GM19043 (cell line): ENCODE measurements at regions not wholly inside any gene's neighbourhood (a gene's known extent, or its start where the extent isn't known, plus 50 kb on each side); places are given as distances from the start of the nearest gene placed in this dataset.
"Not testable (repeated sequence)": the region's sequence is repeated elsewhere in the genome, so short reads cannot be mapped to it uniquely, and the experiment has no call there.

ENCODE experiments used
- ATAC-seq: cut with Tn5 transposase; IDR thresholded peaks from one replicate; pipeline ENCODE4 v1.9.1; 2021; ENCODE audit warnings: low read depth; ENCODE audit not compliant: unreplicated experiment

DNA sequence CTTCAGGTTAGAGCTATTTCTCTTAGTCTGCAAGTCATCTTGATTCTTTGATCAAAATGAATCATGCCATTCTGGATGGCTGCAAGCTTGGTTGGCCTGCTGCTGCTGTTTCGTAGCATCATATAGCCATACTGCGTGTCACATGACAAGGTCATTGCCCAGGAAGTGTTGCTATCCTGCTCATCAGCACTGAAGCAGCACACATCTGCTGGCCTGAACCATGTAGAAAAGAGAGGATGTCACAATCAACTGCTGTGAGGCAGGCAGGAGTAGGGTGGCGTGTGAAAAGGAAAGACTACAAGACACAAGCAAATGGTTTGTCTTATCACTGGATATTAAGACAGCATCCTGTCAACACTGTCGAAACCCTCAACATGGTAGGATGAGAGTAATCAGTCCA is 376.7 kb upstream of the RORB start:
- ATAC-seq: no peak

DNA sequence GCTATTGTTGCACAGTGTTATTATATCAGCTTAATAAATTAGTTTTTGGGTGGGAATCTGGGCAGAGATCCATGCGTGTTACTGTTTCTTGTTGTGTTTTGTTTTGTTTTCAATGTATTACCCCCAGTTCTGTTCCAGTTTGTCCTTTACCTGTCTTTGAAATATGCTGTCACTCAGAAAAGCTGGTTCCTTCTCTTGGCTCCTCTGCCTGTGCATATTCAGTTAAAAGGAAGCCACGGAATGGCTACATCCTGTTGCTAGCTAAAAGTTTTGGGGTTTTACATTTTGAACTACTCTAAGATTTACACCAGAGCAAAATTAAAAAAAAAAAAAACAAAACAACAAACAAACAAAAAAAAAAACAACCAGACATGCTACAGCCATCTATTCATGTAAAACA is 374.9 kb upstream of the RORB start:
- ATAC-seq: no peak

DNA sequence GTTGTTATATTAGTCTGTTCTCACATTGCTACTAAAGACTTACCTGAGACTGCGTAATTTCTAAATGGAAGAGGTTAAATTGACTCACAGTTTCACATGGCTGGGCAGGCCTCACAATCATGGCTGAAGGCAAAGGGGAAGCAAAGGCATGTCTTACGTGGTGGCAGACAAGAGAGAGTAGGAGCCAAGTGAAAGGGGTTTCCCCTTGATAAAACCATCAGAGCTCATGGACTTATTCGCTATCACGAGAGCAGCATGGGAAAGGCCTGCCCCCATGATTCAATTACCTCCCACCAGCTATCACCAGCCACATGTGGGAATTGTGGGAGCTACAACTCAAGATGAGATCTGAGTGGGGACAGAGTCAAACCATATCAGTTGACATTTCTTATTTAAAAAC is 374.5 kb upstream of the RORB start:
- no peak for ATAC-seq

DNA sequence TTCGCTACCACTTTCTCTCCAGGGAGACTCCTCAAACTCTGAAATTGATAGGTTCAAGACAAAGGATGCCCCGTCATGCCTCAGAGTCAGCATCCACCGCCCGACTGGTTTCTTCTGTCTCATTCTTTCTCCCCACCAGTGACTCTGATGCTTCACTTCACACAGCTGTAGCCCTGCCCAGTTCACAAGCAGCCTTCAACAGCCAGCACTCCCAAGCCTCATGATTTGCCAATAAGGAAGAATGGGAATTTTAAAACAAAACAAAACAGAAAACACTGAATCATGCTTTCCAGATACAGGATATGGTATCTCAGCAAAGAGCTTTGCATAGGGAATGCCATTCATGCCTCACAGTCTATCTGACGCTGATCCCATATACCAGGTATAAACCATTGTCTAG is 371.2 kb upstream of the RORB start:
- no peak for ATAC-seq

DNA sequence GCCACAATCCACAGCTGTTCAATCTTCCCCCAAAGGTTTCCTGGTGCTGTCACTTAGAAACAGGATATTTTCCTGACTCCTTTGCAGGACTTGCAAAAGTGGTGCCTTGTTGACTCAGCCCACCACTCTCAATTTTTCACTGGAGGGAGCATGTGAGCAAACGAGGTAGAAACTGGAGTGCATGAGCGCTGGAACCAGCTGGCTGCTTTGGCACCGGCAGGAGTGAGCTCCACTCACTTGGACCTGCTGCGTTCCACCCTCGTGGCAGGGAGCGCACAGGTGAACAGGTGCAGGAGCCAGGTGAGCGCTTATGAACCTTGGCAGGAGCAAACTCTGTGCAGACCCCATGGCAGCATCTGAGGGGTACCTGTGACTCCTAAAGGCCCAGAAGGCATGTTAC is 364.1 kb upstream of the RORB start:
- ATAC-seq: no peak

DNA sequence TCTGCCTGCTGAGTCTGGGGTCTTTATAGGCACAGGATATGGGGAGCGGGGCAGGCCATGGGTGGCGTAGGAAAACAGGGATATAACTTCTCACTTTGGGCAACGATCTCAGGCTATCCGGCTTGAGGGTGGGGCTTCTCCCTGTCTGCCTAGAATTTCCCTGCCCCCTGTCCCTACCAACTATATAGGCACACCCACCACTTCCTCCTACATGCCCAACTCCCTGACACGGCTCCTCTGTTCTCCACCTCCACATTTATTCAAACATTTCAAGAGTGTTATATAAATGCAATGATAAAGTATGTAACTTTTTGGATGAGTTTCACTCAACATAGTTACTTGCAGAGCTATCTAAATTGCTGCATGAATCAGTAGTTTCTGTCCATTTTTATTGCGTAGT is 363.2 kb upstream of the RORB start:
- ATAC-seq: no peak

DNA sequence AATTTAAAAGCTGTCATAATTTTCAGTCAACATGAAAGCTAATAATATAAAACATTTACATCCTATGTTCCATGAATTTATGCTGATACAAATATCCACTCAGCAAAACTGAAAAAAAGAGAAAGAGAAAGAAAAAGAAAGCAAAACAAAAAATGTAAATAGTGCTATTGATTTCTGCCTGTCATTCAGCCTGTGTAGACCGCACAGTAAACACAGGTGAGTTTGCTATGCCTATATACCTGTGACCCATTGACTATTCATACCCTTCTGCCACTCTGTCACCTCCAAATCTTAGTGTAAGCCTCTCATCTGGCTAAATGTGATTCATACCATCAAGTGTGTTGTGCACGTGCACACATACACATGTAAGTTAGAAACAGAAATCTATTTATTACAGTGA is 359.0 kb upstream of the RORB start:
- ATAC-seq: no peak

DNA sequence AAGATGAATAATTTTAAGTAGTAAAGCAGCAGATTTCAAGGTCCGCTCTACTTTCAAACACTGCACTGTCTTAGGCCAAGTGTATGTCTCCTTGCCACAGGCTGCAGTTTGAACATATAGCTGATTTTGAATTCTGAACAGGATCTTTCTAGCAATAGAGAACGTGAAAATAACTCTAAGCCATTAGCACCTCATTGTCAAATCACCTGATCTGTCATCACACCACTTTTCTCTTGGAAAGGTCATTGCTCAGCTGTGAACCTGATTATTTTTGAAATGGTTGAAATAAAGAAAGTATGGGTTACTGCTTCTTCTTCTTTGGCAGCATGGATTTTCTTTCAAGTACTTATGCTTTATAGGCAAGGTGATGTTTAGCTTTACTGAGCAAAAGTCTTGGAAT is 357.0 kb upstream of the RORB start:
- ATAC-seq: no peak

DNA sequence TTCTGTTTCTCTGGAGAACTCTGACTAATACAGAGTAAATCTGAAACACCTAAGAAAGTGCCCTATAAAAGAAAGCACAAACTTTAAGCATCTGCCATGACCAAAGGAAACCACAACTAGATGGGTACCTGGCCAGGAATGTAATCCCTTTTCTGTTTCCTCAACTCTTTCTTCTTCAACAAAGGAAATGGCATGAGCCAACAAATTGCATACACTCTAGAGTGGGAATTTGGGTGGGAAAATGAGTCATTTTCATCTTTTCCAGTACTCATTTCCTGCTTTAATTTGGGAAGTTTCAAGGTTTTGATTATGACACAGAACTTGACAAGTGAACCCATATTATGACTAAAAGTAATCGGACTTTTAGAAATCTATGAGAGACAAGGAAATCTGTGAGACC is 349.2 kb upstream of the RORB start:
- no peak for ATAC-seq

DNA sequence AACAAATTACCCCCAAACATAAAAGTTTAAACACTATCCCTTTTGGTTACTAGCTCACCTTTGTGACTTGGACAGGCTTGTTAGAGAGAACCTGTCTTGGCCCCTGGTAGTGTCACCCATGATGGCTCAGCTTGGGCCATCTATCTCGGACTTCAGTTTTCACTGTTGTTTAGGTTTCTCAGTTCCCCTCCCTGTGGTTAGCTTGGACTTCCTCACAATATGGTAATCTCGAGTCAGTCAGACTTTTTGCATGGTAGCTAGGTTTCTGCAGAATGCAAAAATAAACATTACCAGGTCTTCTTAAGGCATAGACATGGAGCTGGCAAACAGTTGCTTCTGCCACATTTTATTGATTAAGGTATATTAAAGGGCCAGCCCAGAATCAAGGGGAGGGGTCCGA is 324.3 kb upstream of the RORB start:
- ATAC-seq: peak; percentile 97

DNA sequence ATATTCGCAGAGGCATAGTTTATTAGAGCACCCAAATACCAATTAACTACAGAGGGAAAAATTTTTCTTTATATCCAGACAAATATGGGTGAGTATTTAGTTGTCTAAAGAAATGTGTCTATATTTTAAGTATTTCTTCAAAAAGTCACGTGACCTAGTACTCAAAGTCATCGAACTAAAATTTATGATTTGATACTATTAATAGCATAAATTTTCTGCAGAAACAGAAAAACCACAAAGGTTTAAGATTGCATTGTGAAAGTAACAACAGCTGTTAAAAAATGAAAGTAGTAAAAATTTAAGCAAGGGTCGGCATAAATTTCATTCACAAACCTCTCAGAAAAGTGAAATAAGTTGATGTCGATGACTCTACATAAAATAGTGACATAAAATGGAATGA is 323.9 kb upstream of the RORB start:
- no peak for ATAC-seq

DNA sequence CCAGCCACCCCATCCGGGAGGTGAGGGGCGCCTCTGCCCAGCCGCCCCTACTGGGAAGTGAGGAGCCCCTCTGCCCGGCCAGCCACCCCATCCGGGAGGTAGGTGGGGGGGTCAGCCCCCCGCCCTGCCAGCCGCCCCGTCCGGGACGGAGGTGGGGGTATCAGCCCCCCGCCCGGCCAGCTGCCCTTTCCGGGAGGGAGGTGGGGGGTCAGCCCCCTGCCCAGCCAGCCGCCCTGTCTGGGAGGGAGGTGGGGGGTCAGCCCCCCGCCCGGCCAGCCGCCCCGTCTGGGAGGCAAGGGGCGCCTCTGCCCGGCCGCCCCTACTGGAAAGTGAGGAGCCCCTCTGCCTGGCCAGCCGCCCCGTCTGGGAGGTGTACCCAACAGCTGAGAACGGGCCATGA is 299.4 kb upstream of the RORB start:
- not testable (repeated sequence) for ATAC-seq

DNA sequence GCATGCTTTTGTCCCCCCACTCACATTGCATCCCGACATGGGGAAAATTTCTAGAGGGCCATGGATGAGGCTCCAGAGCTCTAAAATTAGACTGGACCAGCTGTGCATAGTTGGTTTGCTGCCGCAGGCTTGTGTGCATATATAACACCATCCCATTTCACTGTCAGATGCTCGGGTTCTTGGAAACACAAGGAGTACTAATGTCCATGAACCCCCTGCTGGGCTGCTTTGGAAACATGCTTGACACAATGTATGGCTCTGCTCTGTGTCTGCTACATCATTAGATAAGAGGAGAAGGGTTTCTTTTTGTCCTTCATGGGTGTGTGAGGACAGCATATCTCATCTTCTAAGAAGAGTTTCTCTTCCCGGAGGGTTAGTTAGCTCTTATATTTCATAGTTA is 292.1 kb upstream of the RORB start:
- no peak for ATAC-seq

DNA sequence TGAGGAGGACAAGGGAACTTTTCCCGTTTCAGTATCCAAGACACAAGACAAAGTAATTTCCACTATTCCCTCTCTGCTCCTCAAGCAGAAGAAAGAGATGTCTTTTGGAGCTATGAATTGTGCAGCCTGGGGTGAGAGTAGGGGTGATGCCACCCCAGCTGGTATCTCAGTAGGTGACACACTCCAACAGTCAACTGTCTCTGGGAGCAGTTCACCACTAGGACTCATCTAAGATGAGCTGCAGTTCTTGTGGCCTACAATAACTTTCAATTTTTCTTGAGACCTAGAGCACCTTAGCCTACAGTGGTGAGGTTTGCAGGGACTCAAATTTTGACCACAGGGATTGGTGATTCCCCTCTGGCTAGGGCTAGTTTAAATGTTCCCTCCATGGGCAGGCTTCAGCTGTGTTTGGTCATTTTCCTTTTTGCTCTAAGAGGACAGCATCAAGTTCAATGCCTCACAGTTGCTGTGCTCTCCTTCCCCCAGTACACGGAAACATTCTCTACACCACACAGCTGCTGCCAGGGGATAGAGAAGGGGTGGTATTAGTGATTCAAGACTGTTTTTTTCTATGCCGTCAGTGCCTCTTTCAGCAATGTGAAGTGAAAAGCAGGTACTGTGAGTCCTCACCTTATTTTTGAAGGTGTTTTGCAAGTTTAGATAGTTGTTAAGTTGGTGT is 278.6 kb upstream of the RORB start:
- ATAC-seq: no peak

DNA sequence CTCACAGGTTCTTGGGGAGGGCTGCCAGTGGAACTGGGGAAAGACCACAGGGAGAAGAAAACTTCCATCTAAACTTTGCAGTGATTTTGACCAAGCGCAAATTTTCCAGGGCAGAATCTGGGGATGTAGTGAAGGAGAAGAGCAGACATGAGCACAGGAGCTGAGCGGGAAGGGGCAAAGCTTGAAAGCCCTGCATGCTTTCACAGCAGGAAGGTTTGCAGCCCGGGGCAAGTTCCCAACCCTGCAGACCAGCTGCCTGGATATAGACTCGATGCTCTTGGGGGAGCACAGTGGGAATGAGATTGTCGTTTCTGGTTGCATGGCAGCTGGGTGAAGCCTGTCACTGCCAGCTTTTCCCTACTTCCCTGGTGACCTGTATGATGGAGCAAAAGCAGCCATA is 276.8 kb upstream of the RORB start:
- ATAC-seq: no peak

DNA sequence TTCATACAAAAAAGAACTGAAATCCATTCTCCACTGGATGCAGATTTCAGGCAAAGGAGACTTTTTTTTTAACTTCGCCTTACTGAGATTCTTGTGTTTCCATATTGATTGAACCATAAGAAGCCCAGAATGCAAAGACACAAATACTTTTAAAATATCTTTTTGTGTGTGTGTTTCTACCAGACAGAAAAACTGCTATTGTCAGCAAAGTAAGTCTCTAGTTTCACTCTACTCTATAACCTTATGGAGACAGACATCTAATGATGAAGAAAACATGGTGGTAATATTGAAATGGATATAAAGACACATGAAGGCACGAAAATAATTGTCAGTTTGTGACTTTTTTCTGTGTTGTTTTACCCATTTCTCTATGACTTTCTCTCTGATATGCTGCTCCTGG is 260.3 kb upstream of the RORB start:
- no peak for ATAC-seq

DNA sequence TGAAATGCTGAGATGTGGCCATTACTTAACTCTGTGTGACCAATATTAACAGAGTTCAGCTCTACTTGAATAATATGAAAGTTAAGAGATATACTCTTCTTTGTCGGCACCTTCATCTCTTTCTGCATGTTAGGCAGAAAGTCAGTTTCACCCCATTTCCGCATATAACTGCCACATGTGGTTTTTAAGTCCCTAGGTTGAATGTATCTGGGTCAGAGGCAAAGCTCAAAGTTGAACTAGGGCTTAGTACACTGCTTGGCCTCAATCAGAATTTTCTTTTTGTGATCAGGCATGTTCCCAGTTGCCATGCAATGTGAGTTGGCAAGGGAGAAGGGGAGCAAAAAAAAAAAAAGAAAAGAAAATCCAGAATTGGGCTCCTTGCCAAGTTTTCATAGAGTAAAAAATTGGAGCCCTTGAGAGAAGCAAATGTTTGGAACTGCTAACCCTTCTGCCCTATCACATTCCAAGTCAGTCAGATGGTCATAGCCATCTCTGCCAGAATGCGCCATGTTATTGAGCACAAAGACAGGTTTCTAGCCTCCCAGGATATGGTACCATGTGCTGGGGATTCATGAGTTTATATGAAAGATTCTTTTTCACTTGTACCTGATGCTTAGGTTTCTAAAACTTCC is 251.2 kb upstream of the RORB start:
- ATAC-seq: no peak

DNA sequence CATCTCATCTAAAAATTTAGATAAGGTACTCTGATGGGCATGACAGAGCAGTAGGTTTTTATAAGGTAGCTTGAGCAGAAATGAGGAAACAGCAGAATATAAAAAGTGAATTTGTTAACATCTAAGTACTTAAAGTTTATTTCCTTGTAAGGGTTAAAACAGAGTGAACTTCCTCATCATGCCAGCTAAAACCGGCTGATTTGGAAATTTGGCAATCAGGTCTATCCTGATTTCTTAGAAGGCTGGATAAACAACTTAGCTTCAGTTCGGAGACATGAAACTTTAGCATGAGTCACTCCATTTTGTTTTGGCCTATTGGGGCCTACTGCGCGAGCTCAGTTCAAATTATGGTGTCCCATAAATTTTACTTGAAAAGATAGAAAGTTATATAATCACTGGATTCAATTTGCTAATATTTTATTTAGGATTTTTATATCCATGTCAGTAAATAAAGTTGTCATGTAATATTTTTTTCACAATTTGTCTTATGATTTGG is 241.6 kb upstream of the RORB start:
- no peak for ATAC-seq

DNA sequence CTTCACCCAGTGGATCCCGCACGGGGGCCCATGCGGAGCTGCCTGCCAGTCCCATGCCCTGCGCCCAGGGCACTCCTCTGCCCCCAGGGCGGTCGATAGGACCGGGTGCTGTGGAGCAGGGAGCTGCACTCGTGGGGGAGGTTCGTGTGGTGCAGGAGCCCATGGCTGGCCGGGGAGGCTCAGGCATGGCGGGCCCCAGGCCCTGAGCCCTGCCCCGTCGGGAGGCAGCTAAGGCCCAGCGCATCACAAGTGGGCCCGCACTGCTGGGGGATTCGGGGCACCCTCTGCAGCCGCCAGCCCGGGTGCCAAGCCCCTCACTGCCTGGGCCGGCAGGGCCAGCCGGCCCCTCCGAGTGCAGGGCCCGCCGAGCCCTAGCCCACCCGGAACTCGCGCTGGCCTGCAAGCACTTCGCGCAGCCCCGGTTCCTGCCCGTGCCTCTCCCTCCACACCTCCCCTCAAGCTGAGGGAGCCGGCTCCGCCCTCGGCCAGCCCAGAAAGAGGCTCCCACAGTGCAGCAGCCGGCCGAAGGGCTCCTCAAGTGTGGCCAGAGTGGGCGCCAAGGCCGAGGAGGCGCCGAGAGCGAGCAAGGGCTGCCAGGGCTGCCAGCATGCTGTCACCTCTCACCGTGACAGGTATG is 221.1 kb upstream of the RORB start:
- no peak for ATAC-seq

DNA sequence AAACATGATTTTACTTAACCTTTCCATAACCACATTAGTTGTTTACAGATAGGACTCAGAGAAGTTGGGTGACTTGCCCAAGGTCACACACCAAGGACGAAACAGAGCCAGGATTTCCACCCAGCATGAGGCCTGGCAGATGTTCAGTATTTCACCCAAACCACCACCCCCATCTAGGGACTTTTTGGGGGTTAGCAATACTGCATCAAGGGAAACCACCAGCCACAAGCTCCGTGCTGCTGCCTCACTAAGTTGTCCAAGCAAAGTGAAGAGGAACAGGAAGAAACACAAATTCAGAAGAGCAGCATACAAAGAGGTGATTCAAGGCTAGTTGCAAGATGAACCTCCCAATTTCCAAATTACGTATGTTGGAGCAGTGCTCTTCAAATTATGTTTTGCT is 219.6 kb upstream of the RORB start:
- peak; percentile 82 for ATAC-seq

DNA sequence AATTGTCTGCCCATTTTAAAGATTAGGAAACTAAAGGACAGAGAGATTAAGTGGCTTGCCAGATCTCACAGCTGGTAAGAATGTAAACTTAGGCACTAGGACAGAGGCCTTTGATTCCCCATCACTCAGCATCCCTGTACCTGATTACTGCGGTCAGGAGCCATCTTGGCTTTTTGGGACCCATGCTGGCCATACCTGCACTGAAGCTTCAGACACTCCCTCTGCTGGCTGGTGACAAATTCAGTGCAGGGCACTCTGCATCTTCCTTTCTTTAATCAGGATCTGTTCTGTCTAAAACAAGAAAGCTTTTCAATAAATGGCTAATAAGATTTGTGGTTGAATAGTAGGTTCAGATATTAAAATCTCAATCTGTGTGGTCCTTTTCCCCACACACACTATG is 215.5 kb upstream of the RORB start:
- no peak for ATAC-seq
